Mucosa of descending colon (tissue), 3 donors: ENCODE measurements at regions not wholly inside any gene's neighbourhood (a gene's known extent, or its start where the extent isn't known, plus 50 kb on each side); places are given as distances from the start of the nearest gene placed in this dataset.

Experiments used
- ATAC-seq: fragments of 200-7000 bp; cut with Tn5 transposase; one replicate; pipeline ENCODE4 v1.9.1; 2020; ENCODE audit warnings: mild to moderate bottlenecking, moderate library complexity
- DNase-seq, 3 donors: peaks; one replicate each; pipeline ENCODE4 v3.0.0-alpha.2; 2020
- H3K36me3 ChIP-seq: fragments of 200-600 bp; one replicate; pipeline ENCODE4 v1.8.0; 2021; ENCODE audit warnings: low read depth, mild to moderate bottlenecking
- H3K4me1 ChIP-seq: fragments of 200-600 bp; one replicate; pipeline ENCODE4 v1.8.0; 2021; ENCODE audit warnings: low read depth, mild to moderate bottlenecking
- H3K4me3 ChIP-seq: fragments of 200-600 bp; one replicate; pipeline ENCODE4 v1.8.0; 2021; ENCODE audit warnings: mild to moderate bottlenecking
- H3K9me3 ChIP-seq: fragments of 200-600 bp; one replicate; pipeline ENCODE4 v1.8.0; 2021; ENCODE audit warnings: mild to moderate bottlenecking
- CTCF ChIP-seq: fragments of 200-600 bp; IDR thresholded peaks from one replicate; pipeline ENCODE4 v1.8.0; 2022; ENCODE audit warnings: antibody characterized with exemption, mild to moderate bottlenecking
- intact Hi-C, 2 donors: fragments of 100-400 bp; cut with DNase I in 1 of 2; cut with micrococcal nuclease in 1 of 2; formaldehyde crosslinking; loops; one replicate each; pipeline versions ENCODE4 v1.11.0 to v1.11.1; 2022; cut with DNase I, micrococcal nuclease
- donor health status: DM: no; HTN: no; CAD: no; lungs with moderate emphysema.
- donor health status: DM: no; HTN: no; CAD: no.
- donor health status: DM: no; HTN: yes; CAD: no.

DNA sequence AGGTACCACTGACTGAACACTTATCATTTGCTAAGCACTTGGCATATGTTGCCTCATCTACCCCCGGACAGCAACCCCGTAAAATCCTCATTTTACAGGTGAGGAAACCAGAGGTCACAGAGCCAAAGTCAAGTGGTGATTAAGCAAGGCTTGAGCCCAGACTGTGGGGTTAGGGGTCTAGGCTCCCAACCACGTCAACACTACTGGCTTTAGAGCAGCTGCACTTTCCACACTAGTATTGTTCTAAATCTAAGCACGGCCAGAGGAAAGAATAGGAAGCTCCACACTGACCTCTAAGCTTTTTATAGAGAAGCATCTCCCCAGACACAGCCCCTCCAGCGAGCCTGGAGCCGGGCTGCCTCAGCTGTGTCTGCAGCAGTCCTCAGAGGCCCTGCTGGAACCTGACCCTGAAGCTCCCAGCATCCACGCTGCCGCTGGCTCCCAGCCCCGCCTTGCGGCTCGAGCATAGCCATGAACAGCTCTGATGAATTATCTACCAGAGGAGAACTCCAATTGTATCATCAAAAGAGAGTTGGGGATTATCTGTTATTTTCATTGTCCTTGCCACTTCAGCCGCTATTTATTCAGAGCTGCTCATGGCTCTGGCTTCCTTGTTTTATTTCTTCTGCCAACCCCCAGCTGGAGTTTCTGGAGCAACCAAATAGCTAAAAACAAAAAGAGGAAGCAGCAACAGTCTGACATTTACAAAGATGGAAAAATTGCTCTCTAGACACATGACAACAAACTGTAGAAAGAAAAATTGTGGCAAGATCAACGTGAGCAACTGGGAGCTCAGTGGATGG, 62.2 kb upstream of the RTN4 start:
- H3K4me1 ChIP-seq = peaks cover 7% of the 10 kb centered on the region
- peak; percentile 56 to 81 (median 66) for DNase-seq
- intact Hi-C loops = no loop called here
- no peaks in the 10 kb centered on the region for H3K36me3 ChIP-seq
- no peak for TF ChIP-seq CTCF
- peak; percentile 54 for ATAC-seq
- no peak overlapping the region for H3K4me3 ChIP-seq
- no peaks in the 10 kb centered on the region for H3K9me3 ChIP-seq

DNA sequence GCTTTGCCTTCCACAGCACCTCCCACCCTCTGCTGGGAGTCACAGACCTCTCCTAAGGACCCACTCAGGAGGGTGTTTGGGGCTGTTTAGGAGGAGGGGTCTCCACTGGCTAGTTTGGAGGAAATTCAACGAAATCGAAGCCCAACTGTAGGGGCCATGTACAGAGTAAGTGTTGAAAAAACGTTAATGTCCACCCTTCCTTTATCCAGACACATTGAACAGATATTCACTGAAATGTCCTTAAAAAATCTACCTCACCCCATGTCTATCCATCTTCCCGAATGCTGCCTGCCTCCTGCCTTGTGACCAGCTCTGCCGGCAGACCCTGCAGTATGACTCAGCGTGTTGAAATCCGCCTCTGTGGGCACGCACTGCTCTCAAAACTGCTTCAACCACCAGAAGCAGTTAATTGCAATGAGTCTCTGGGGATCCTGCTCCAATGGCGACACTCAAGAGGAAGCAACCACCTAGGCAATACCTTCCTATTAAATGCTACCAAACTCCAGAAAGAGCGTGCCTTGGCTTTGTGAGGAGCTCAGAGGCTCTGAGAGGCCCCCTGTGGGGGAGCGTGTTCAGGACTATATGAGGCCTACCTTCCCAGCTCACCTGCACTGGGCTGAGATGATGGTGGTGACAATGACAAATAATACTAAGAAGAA, 61.4 kb upstream of the RTN4 start:
- H3K4me3 ChIP-seq = no peak overlapping the region
- no peaks in the 10 kb centered on the region for H3K36me3 ChIP-seq
- H3K9me3 ChIP-seq = no peaks in the 10 kb centered on the region
- ATAC-seq (peak; percentile 40), DNase-seq (peak in 2 of 3 donors; percentile 40 to 66)
- intact Hi-C loops = no loop called here
- H3K4me1 ChIP-seq = peaks cover 7% of the 10 kb centered on the region
- no peak for TF ChIP-seq CTCF

GRCh38 chr2:55111230-55111569, 60.9 kb upstream of the RTN4 start:
- no peaks in the 10 kb centered on the region for H3K36me3 ChIP-seq
- no peak for TF ChIP-seq CTCF
- intact Hi-C loops = no loop called here
- no peak for ATAC-seq
- no peaks in the 10 kb centered on the region for H3K9me3 ChIP-seq
- no peak overlapping the region for H3K4me3 ChIP-seq
- peaks cover 7% of the 10 kb centered on the region for H3K4me1 ChIP-seq
- no peak for DNase-seq

DNA sequence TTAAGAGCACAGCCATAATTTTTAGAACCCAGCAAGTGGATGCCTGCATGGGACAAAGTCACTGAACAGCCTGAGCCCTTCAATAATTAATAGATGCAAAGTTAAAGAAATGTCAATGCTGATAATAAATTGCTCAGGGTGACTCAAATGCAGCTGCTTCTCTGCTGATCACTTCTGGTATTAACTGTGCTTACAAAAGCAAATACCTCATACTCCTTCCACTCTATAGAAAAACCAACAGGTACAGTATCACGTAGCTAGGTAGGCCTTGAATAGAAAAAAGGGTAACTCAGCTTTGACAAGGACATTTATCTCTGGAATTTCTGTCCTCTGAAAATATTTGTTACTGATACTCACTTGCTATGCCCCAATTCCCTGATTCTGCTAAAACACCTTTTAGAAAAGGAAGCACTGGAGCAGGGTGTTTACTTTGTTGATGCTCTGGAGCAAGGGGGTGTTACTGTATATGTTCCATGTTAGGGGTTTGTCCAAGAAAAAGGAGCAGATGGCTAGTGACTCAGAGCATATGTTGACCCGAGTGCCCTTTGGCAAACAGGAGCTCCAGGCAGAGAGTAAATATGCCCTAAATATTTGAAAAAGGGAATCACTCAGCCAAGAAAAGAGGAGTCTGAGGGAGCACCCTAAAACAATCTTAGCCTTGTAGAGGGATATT, 59.1 kb upstream of the RTN4 start:
- Histone ChIP-seq H3K4me3 (no peak overlapping the region), H3K4me1 (peaks cover 7% of the 10 kb centered on the region), H3K9me3 (no peaks in the 10 kb centered on the region), H3K36me3 (no peaks in the 10 kb centered on the region)
- DNase-seq = peak in 1 of 3 donors; percentile 50
- ATAC-seq = peak; percentile 79
- no peak for TF ChIP-seq CTCF
- intact Hi-C loops = no loop called here

DNA sequence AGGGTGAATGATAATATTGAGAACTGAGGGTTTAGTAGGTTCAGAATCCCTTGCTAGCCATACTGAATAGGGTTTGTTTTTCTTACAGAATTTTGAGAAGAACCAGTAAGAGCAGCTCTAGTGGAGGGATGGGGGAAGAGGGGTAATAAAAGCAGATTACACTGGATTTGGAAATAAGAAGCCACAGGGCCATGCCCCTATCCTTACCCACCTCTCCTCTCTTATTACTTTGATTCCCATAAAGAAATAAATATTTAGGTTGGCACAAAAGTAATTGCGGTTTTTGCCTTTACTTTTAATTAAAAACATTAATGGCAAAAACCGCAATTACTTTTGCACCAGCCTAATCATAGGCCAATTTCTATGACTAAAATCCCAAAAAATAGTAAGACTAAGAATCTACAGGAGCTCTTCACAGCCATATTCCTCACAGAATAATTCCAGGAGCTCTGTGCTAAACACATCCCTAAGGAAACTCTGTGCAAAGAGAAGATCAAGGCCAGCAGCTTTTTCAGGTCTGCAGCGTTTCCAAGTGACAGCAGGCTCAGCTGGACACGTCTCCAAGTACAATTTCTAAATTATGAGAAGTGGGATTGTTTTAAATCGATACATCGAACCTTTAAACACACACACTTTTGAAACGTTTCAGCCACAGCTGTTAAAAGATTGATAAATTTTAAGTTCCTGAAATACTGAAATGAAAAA, 58.4 kb upstream of the RTN4 start:
- Histone ChIP-seq H3K9me3 (no peaks in the 10 kb centered on the region), H3K4me3 (no peak overlapping the region), H3K36me3 (no peaks in the 10 kb centered on the region), H3K4me1 (peaks cover 7% of the 10 kb centered on the region)
- no peak for TF ChIP-seq CTCF
- DNase-seq = no peak
- intact Hi-C loops = no loop called here
- no peak for ATAC-seq
